GM19240 (cell line): ENCODE measurements at regions not wholly inside any gene's neighbourhood (a gene's known extent, or its start where the extent isn't known, plus 50 kb on each side); places are given as distances from the start of the nearest gene placed in this dataset.

Experiments
- DNase-seq: peaks from one replicate; pipeline ENCODE4 v3.0.0; 2011; ENCODE audit warnings: low spot score; ENCODE audit not compliant: insufficient read length

DNA sequence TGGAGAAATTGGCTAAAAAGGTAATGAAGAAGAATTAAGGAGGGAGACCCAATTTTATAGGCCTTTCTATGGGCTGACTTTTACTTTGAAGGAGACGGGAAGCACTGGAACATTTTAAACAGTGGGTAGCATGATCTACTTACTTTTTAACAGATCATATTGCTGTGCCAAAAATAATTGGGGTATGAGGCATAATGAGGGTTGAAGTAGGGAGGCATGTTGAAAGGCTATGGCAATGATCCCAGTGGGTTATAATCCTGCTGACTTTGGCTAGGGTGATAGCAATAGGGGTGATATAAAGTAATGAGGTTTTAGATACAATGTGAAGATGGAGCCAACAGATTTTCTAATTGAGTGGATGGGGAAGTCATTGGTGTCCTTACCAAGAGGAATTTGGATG is 73.2 kb downstream of the GPR37 start:
- no peak for DNase-seq

- DNase-seq, result no peak
Observed at GRCh38 chr7:124690840-124691239, 74.8 kb downstream of the GPR37 start.

GRCh38 chr7:124689931-124690330 is 75.7 kb downstream of the GPR37 start:
- no peak for DNase-seq

- DNase-seq, result no peak
Observed at GRCh38 chr7:124689523-124689922, 76.1 kb downstream of the GPR37 start.

DNA sequence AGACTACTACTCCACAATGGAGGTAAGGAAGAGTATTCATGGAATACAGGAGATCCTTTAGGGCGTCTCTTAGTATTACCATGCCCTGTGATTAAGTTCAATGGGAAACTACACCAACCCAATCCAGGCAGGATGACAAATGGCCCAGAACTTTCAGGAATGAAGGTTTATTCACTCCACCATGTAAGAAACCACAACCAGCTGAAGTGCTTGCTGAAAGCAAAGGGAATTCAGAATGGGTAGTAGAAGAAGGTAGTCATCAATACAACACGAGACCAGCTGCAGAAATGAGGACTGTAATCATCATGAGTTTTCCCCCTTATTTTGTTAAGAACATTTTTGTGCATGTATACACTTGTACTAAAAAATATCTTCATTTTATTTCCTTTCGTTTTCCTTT is 76.6 kb downstream of the GPR37 start:
- DNase-seq, result no peak

DNA sequence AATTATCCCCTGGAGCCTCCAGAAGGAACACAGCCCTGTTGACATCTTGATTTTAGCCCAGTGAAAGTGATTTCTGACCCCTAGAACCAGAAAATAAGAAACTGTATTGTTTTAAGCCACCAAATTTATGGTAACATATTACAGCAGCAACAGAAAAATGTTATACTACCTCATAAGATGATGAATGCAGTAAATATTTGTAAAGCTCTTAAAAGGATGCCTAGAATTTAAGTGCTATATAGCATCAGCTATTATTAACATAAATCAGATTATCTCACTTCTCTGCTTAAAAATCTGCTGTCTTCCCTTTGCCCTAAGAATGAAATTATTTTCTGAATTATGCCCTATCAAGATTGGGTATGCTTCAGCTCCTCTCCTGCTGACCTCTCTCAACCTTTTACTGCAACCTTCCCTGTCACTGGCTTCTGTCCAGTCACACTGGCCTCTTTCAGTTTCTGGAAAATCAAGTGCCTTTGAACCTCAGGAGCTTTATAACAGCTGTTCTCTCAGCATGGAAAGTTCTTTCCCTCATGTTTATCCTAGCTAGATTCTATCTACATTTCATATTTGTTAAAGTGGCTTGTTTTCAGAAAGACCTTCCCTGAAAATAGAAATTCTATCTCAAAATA is 78.9 kb downstream of the GPR37 start:
- no peak for DNase-seq

GRCh38 chr7:124681946-124682345 is 83.6 kb downstream of the GPR37 start:
- no peak for DNase-seq

DNA sequence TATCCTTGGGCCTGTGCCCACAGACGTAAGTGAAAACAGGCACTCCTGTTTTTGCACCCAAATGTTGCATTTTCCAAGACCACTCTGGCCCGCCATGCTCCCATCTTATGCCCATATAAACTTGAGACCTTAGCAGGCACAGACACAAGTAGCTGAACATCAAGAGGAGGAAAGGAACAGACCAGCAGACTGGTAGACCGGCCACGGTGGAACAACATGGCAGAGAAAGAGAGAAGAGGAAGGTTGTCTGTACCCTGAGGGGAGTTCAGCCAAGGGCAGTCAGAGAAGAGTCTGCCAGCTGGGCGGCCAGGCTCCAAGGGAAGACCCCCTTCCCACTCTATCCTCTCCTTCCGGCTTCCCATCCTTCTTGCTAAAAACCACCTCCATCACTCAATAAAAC is 85.3 kb downstream of the GPR37 start:
- DNase-seq, result no peak

DNA sequence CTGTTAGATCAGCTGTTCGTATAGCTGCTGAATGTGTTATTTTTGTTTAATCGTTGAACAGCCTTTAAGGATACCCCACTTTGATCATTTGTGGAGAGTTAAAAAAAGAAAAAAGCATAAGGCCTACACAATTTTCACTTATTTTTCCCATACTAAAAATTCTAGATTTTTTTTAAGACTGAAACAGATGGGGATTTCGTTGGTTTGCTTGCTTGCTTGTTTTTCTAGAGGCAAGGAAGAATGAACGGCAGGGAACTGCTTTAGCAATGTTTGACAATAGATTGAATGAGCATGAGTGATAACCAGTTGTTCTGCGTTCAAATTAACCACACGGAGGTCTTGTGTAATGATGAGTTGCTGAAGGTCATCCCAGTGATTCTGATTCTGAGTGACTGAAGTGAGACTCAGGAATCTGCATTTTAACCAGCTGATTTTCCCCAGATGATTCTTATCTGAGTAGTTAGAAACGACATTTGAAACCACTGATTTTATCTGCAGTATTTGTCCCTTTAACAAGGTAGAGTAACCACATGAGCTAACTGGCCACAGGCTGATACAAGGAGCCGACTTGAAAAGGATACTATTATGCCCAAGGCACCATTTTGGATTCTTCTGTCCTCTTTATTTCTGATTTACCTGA is 85.9 kb downstream of the GPR37 start:
- no peak for DNase-seq

GRCh38 chr7:124679146-124679545 is 86.4 kb downstream of the GPR37 start:
- DNase-seq, result no peak

DNA sequence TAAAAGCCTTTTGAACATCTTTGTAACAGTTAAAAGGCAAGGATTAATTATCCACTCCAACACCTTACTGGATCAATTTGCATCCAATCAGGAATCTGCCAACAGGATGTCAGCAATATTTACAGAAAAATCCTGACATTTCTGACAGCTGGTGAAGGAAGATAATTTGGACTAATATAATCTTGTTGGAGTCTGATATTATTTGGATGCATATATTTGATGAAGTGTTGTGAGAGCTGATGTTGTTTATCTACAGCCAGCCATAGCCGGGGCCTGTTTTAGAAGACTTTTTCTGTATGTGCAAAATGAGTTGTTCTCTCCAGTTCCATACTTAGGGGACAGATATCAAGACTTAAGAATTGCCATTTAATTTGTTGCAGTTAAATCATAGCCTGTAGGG is 91.1 kb downstream of the GPR37 start:
- DNase-seq, result no peak

DNA sequence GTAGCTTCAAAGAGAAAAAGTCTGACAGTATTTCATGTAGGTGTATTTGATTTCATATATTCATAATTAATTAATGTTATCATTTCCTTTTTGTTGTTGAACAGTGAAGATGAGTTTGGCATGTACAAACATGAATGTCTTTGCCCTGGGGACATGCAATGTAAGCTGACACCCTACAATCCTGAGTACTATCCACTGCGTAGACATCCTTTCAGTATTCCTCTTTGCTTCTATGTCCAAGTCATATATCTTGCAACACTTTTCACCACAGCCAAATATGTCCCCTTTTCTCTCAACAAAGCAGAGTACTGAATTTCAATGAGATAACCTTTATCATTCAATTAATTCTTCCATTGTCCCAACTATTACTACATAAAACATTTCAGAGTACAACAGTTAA is 93.6 kb downstream of the GPR37 start:
- no peak for DNase-seq

- no peak for DNase-seq
Observed at GRCh38 chr7:124667312-124668153, 98.1 kb downstream of the GPR37 start.

DNA sequence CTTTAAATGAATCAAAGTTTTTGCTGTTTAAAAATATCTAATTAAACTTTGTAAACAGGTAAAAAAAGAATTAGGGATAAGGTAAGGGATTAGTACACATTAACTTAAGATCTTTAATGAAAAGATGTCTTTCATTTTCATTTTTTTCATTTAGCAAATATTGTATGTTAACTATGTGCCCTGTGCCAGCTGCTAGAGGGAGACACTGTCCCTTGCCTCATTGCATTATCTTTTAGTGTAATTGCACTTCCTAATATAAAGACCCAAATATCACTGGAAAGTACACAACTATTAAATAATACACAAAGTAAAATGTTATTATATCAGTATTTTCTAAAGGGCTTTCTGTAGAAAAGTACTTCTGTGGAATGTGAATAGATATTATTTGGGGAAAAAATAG is 102.7 kb downstream of the GPR37 start:
- no peak for DNase-seq

GRCh38 chr7:124662372-124662771 is 103.2 kb downstream of the GPR37 start:
- no peak for DNase-seq

DNA sequence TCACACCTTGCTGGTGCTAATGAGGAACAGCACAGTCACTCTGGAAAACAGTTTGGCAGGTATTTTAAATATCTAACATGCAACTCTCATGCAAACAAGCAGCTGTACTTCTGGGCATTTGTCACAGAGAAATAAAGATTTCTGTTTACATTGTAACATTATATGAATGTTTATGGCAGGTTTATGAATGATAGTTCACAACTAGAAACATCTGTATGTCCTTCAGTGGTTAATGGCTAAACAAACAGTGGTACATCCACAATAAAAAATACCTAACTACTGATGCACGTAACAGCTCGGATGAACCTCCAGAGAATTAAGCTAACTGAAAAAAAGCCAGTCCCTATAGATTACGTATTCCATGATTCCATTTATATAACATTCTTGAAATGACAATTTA is 109.6 kb downstream of the GPR37 start:
- DNase-seq, result no peak

GRCh38 chr7:124652237-124652636 is 113.4 kb downstream of the GPR37 start:
- DNase-seq, result no peak

DNA sequence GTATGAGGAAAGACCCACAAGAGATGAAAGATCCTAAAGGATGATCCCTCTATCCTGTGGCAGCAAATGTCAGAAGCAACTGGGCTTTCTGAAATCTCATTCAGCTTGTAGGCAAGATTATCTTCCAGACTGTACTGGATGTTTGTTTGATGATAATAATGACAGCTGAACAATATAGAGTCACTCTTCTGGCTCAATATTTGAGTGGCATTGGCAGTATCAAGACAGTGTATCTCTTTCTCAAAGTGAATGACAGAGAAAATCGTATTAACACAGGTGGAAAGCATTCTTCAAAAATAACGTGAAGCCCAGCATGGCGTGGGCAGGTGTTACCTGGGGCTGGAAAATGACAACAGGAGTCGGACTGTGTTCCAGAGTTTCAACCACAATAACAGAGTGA is 114.5 kb downstream of the GPR37 start:
- no peak for DNase-seq

GRCh38 chr7:124649397-124650014 is 116.1 kb downstream of the GPR37 start:
- DNase-seq, result no peak

DNA sequence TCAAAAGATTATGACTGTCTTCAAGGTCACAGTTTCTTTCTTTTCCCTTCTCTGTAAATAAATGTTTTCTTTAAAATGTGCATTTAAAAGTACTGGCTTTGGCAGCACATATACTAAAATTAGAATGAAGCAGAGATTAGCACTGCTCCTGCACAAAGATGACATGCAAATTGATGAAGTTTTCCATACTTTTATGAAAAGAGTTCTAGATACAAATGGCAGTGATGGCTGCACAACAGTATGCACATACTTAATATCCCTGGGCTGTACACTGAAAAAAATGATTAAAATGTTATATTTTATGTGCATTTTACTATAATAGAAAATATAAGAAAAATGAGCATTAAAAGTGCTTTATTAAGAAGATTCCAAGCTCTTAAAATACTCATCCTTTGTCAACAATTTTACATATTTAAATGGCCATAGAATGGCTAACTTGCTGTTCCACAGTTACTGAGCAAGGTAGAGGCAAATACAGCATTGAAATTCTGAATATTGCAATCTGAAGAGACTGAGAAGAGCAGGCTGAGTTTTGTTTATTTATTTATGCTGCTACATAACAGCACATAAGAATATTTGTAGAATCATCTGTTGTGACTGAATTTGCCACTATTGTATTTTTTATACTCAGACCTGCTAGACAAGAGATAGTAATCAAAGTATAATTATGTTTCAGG is 117.8 kb downstream of the GPR37 start:
- no peak for DNase-seq

DNA sequence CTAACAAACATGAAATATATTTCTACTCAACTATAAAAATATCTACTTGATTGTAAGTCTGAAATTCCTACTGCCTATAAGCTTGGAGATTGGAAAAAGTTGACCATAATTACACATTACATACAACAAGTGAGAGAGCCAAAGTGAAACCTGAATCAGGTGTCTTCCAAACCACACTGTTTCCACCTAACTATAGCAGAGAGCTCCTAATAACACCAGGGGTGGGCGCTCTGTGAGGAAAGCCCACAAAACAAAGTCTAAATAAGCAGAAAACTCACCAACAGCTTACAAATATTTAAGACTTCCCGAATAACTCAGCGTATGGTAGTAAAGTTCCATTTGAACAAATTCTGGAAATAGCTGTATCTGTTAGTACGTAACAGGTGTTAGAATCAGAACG is 119.9 kb downstream of the GPR37 start:
- DNase-seq, result no peak
